ENCODE measurements at regions not wholly inside any gene's neighbourhood (a gene's known extent, or its start where the extent isn't known, plus 50 kb on each side); places are given as distances from the start of the nearest gene placed in this dataset.

DNA sequence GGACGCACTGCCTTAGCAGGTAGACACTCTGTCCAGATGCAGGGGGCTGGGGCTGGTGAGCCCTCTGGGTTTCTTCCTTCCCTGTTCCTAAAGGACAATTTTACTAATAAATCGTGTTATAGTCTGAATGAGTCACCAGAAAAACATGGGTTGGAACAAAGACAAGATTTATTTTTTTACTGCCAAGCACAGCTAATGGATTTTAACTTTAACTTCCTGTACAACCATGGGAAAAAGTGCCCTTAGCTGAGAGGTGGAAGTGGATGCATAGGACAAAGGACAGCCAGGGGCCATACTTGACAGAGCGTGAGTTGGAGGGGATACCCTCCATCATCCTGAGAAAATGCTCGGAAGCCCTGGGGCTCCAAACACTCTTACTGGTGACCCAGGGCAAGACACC, 300.7 kb downstream of the MSX2 start (continued):
- TF ChIP-seq, protein P1, sequence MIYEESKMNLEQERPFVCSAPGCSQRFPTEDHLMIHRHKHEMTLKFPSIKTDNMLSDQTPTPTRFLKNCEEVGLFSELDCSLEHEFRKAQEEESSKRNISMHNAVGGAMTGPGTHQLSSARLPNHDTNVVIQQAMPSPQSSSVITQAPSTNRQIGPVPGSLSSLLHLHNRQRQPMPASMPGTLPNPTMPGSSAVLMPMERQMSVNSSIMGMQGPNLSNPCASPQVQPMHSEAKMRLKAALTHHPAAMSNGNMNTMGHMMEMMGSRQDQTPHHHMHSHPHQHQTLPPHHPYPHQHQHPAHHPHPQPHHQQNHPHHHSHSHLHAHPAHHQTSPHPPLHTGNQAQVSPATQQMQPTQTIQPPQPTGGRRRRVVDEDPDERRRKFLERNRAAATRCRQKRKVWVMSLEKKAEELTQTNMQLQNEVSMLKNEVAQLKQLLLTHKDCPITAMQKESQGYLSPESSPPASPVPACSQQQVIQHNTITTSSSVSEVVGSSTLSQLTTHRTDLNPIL (CRISPR knock-in tag; IDR thresholded peaks at IDR 0.05; ENCODE audit: low read depth) = no peak

DNA sequence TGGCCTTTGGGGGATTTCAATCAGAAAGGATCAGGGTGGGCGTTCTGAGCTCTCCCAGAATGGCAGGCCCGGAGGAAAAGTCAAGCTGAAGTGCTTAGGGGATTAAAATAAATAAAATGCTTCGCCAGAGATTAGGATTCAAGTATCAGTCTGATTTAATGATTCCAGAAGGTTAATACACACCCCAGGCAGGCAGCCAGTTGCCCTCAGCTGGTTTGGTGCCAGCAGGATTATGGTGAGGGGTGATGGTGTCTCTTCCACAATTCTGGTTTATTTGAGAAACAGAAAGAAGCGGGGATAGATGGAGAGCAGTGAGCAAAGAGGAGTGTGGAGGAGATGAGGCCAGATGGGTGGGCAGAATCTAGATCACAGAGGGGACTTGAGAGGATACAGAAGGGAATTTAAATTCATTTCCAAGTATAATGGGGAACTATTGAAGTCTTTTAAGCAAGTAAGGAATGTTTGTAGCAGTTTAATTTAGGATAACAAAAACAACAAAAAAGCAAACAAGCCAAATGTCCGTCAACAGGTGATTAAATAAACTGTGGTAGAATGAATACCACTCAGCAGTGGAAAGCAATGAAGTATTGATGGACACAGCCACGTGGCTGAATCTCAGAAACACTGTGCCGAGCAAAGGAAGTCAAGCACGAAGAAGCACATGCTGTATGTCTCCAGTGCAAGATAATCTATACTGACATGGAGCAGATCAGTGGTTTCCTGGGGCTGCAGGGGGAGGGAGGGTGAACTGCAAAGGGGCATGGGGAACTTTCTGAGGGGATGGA, 297.7 kb downstream of the MSX2 start:
- TF ChIP-seq TCF4 (CRISPR knock-in tag; IDR thresholded peaks at IDR 0.05; ENCODE audit: borderline replicate concordance) (no peak), ZNF70 (CRISPR knock-in tag; IDR thresholded peaks at IDR 0.05) (no peak), ZNF565 (CRISPR knock-in tag; conservative IDR thresholded peaks at IDR 0.05; ENCODE audit: low read depth) (no peak), ZFP30 (CRISPR knock-in tag; IDR thresholded peaks at IDR 0.05) (no peak)
- ATAC-seq = peak; percentile 71

DNA sequence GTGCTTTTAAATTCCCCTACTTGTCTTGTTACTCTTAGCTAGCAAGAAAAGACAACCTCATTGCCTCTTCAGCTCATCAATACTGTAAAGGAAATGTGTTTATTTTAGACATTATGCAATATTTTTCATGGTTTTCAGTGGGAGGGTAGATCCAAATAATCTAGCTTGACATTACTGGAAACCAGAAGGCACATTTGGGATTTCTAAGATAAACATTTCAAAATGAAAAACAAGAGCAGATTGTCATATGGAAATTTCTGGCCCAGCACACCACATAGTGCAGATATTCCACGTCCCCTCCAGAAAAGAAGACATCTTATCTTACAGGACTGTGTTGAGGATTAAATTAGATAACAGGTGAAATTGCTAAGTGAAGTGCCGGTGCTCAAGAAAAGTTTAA, 296.9 kb downstream of the MSX2 start:
- TF ChIP-seq BACH2 (CRISPR knock-in tag; IDR thresholded peaks at IDR 0.05; ENCODE audit: borderline replicate concordance) (no peak), ZNF565 (CRISPR knock-in tag; conservative IDR thresholded peaks at IDR 0.05; ENCODE audit: low read depth) (no peak), ESRRG (CRISPR knock-in tag; IDR thresholded peaks at IDR 0.05) (no peak), RARB (CRISPR knock-in tag; IDR thresholded peaks at IDR 0.05) (no peak), PPARA (CRISPR knock-in tag; IDR thresholded peaks at IDR 0.05; ENCODE audit: borderline replicate concordance) (no peak), CSDC2 (CRISPR knock-in tag; IDR thresholded peaks at IDR 0.05) (no peak), ZFP3 (CRISPR knock-in tag; IDR thresholded peaks at IDR 0.05) (no peak), ZNF8 (CRISPR knock-in tag; IDR thresholded peaks at IDR 0.05) (no peak), OSR1 (CRISPR knock-in tag; IDR thresholded peaks at IDR 0.05) (no peak), GLIS3 (CRISPR knock-in tag; IDR thresholded peaks at IDR 0.05) (no peak), TOX (CRISPR knock-in tag; IDR thresholded peaks at IDR 0.05; ENCODE audit: borderline replicate concordance) (no peak), ZNF70 (CRISPR knock-in tag; IDR thresholded peaks at IDR 0.05) (no peak), ZFP30 (CRISPR knock-in tag; IDR thresholded peaks at IDR 0.05) (no peak)
- TF ChIP-seq, protein P1 (CRISPR knock-in tag; IDR thresholded peaks at IDR 0.05; ENCODE audit: low read depth) = no peak
- TF ChIP-seq, protein P2, sequence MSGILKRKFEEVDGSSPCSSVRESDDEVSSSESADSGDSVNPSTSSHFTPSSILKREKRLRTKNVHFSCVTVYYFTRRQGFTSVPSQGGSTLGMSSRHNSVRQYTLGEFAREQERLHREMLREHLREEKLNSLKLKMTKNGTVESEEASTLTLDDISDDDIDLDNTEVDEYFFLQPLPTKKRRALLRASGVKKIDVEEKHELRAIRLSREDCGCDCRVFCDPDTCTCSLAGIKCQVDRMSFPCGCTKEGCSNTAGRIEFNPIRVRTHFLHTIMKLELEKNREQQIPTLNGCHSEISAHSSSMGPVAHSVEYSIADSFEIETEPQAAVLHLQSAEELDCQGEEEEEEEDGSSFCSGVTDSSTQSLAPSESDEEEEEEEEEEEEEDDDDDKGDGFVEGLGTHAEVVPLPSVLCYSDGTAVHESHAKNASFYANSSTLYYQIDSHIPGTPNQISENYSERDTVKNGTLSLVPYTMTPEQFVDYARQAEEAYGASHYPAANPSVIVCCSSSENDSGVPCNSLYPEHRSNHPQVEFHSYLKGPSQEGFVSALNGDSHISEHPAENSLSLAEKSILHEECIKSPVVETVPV (CRISPR knock-in tag; IDR thresholded peaks at IDR 0.05) = no peak
- TF ChIP-seq, protein P3, sequence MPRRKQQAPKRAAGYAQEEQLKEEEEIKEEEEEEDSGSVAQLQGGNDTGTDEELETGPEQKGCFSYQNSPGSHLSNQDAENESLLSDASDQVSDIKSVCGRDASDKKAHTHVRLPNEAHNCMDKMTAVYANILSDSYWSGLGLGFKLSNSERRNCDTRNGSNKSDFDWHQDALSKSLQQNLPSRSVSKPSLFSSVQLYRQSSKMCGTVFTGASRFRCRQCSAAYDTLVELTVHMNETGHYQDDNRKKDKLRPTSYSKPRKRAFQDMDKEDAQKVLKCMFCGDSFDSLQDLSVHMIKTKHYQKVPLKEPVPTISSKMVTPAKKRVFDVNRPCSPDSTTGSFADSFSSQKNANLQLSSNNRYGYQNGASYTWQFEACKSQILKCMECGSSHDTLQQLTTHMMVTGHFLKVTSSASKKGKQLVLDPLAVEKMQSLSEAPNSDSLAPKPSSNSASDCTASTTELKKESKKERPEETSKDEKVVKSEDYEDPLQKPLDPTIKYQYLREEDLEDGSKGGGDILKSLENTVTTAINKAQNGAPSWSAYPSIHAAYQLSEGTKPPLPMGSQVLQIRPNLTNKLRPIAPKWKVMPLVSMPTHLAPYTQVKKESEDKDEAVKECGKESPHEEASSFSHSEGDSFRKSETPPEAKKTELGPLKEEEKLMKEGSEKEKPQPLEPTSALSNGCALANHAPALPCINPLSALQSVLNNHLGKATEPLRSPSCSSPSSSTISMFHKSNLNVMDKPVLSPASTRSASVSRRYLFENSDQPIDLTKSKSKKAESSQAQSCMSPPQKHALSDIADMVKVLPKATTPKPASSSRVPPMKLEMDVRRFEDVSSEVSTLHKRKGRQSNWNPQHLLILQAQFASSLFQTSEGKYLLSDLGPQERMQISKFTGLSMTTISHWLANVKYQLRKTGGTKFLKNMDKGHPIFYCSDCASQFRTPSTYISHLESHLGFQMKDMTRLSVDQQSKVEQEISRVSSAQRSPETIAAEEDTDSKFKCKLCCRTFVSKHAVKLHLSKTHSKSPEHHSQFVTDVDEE (CRISPR knock-in tag; IDR thresholded peaks at IDR 0.05) = no peak
- TF ChIP-seq, protein P4, sequence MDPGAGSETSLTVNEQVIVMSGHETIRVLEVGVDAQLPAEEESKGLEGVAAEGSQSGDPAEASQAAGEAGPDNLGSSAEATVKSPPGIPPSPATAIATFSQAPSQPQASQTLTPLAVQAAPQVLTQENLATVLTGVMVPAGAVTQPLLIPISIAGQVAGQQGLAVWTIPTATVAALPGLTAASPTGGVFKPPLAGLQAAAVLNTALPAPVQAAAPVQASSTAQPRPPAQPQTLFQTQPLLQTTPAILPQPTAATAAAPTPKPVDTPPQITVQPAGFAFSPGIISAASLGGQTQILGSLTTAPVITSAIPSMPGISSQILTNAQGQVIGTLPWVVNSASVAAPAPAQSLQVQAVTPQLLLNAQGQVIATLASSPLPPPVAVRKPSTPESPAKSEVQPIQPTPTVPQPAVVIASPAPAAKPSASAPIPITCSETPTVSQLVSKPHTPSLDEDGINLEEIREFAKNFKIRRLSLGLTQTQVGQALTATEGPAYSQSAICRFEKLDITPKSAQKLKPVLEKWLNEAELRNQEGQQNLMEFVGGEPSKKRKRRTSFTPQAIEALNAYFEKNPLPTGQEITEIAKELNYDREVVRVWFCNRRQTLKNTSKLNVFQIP (CRISPR knock-in tag; IDR thresholded peaks at IDR 0.05; ENCODE audit: borderline replicate concordance, low read depth) = no peak
- no peak for ATAC-seq

DNA sequence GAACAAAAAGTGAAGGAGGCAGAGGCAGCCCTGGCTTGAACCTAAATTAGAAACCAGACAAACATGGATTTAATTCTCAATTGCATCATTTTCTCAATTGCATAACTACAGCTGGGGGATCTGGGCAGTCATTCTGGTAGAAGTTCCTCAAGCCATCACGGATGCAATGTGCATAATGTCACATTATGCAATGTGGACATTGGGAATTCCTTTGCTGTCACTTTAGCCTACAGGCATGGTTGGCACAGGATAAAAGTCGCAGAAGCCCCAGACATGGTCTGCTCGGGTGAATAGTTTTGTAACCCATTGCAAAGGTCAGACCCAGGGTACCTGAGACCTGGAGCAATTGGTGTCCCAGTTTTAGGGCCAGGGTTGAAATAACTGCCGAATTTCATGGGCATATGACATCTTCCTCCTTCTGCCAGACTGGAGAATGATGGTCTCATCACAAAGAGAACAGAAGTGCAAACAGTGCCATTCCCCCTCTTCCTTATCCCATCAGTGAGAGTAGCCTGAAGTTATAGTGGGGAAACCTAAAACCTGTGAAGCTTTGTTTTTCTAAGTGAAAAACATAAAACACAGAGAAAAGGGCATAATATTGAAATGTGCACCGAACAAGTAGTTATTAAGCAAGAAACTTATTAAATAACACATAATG, 290.8 kb downstream of the MSX2 start:
- no peak for ATAC-seq
- TF ChIP-seq BACH2 (CRISPR knock-in tag; IDR thresholded peaks at IDR 0.05; ENCODE audit: borderline replicate concordance) = no peak
- TF ChIP-seq ESRRG (CRISPR knock-in tag; IDR thresholded peaks at IDR 0.05) = no peak
- TF ChIP-seq TCF4 (CRISPR knock-in tag; IDR thresholded peaks at IDR 0.05; ENCODE audit: borderline replicate concordance) = no peak
- TF ChIP-seq ZFP30 (CRISPR knock-in tag; IDR thresholded peaks at IDR 0.05) = no peak
- TF ChIP-seq, protein P4 (CRISPR knock-in tag; IDR thresholded peaks at IDR 0.05; ENCODE audit: borderline replicate concordance, low read depth) = no peak
- no peak for TF ChIP-seq ISL1 (CRISPR knock-in tag; IDR thresholded peaks at IDR 0.05)
- TF ChIP-seq, protein P5, sequence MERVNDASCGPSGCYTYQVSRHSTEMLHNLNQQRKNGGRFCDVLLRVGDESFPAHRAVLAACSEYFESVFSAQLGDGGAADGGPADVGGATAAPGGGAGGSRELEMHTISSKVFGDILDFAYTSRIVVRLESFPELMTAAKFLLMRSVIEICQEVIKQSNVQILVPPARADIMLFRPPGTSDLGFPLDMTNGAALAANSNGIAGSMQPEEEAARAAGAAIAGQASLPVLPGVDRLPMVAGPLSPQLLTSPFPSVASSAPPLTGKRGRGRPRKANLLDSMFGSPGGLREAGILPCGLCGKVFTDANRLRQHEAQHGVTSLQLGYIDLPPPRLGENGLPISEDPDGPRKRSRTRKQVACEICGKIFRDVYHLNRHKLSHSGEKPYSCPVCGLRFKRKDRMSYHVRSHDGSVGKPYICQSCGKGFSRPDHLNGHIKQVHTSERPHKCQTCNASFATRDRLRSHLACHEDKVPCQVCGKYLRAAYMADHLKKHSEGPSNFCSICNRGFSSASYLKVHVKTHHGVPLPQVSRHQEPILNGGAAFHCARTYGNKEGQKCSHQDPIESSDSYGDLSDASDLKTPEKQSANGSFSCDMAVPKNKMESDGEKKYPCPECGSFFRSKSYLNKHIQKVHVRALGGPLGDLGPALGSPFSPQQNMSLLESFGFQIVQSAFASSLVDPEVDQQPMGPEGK (CRISPR knock-in tag; IDR thresholded peaks at IDR 0.05; ENCODE audit: borderline replicate concordance) = no peak
- TF ChIP-seq, protein P1 (CRISPR knock-in tag; IDR thresholded peaks at IDR 0.05; ENCODE audit: low read depth) = no peak
